ENCODE measurements at regions not wholly inside any gene's neighbourhood (a gene's known extent, or its start where the extent isn't known, plus 50 kb on each side); places are given as distances from the start of the nearest gene placed in this dataset.

GRCh38 chr16:20259541-20259940, 67.8 kb downstream of the GP2 start:
- H3K27ac ChIP-seq (ENCODE audit: low read depth, low read length) = no peak overlapping the region
- TF ChIP-seq, protein P1, sequence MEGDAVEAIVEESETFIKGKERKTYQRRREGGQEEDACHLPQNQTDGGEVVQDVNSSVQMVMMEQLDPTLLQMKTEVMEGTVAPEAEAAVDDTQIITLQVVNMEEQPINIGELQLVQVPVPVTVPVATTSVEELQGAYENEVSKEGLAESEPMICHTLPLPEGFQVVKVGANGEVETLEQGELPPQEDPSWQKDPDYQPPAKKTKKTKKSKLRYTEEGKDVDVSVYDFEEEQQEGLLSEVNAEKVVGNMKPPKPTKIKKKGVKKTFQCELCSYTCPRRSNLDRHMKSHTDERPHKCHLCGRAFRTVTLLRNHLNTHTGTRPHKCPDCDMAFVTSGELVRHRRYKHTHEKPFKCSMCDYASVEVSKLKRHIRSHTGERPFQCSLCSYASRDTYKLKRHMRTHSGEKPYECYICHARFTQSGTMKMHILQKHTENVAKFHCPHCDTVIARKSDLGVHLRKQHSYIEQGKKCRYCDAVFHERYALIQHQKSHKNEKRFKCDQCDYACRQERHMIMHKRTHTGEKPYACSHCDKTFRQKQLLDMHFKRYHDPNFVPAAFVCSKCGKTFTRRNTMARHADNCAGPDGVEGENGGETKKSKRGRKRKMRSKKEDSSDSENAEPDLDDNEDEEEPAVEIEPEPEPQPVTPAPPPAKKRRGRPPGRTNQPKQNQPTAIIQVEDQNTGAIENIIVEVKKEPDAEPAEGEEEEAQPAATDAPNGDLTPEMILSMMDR (IDR thresholded peaks at IDR 0.05; ENCODE audit: low read depth, low read length) = no peak
- POLR2A ChIA-PET = no interaction called here

GRCh38 chr16:20257234-20257633, 70.1 kb downstream of the GP2 start:
- DNase-seq (ENCODE audit: low read depth, low spot score) = no peak
- TF ChIP-seq, protein P1 (IDR thresholded peaks at IDR 0.05; ENCODE audit: low read depth, low read length) = no peak
- ChIA-PET POLR2A (no interaction called here), CTCF (no interaction called here)
- Histone ChIP-seq H3K27ac (ENCODE audit: low read depth, low read length) (no peak overlapping the region), H3K27me3 (ENCODE audit: control insufficient read depth, insufficient read depth, low read length) (no peaks in the 10 kb centered on the region), H3K9me3 (ENCODE audit: control insufficient read depth, insufficient read depth, low read length) (peaks cover 35% of the 10 kb centered on the region; the same call in 1 of the 2 replicates), H3K4me3 (ENCODE audit: low read depth, low read length) (no peak overlapping the region)

More at GRCh38 chr16:20259541-20259940, 67.8 kb downstream of the GP2 start:
- H3K9me3 ChIP-seq (ENCODE audit: control insufficient read depth, insufficient read depth, low read length) = peaks cover 40% of the 10 kb centered on the region; the same call in 1 of the 2 replicates
- DNase-seq (ENCODE audit: low read depth, low spot score) = no peak
- no peak overlapping the region for H3K4me3 ChIP-seq (ENCODE audit: low read depth, low read length)
- CTCF ChIA-PET = no interaction called here
- H3K27me3 ChIP-seq (ENCODE audit: control insufficient read depth, insufficient read depth, low read length) = no peaks in the 10 kb centered on the region

DNA sequence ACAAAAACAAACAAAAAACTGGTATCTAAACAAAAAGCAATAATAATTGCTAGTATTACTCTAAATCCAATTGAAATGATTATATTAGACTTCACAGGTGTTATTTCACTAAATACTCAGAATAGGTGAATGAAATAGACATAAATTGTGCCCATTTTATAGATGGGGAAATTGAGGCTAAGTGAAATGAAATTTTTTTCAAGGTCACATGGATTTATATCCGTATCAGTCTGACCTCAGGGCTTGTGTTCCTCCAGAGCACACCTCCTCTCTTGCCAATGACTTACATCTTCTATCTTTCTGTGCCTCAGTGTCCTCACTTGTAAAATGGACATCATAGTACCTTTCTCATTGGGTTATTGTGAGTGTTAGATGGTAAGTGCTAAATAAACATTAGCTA, 72.3 kb downstream of the GP2 start:
- TF ChIP-seq, protein P1 (IDR thresholded peaks at IDR 0.05; ENCODE audit: low read depth, low read length) = no peak
- ChIA-PET CTCF (no interaction called here), POLR2A (no interaction called here)
- no peak overlapping the region for H3K4me3 ChIP-seq (ENCODE audit: low read depth, low read length)
- H3K27ac ChIP-seq (ENCODE audit: low read depth, low read length) = no peak overlapping the region
- DNase-seq (ENCODE audit: low read depth, low spot score) = no peak
- no peaks in the 10 kb centered on the region for H3K27me3 ChIP-seq (ENCODE audit: control insufficient read depth, insufficient read depth, low read length)
- peaks cover 14% of the 10 kb centered on the region; the same call in 1 of the 2 replicates for H3K9me3 ChIP-seq (ENCODE audit: control insufficient read depth, insufficient read depth, low read length)

- peaks cover 13% of the 10 kb centered on the region; the same call in 1 of the 2 replicates for H3K9me3 ChIP-seq (ENCODE audit: control insufficient read depth, insufficient read depth, low read length)
- no peak overlapping the region for H3K4me3 ChIP-seq (ENCODE audit: low read depth, low read length)
- ChIA-PET POLR2A (no interaction called here), CTCF (no interaction called here)
- TF ChIP-seq, protein P1 (IDR thresholded peaks at IDR 0.05; ENCODE audit: low read depth, low read length) = no peak
- H3K27me3 ChIP-seq (ENCODE audit: control insufficient read depth, insufficient read depth, low read length) = no peaks in the 10 kb centered on the region
- H3K27ac ChIP-seq (ENCODE audit: low read depth, low read length) = no peak overlapping the region
- no peak for DNase-seq (ENCODE audit: low read depth, low spot score)
Observed at GRCh38 chr16:20253825-20254224, 73.5 kb downstream of the GP2 start.

DNA sequence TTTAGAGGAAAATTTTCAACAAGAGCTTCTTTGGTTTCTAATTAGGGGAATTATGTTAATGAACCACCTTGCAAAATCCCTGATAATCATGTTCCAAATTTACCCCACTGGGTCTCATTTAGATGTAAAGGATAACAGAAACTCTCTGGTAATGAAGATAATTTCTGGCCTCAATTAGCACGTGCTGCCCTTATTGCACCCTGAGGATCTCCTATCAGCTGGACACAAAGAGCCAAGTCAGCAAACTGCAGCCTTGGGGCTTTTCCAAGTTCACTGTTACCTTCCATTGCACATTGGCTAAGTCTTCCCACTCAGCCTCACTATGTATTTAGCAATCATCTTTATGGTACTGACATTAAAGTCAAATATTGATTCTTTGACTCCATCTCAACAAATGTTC, 78.1 kb downstream of the GP2 start:
- Histone ChIP-seq H3K9me3 (ENCODE audit: control insufficient read depth, insufficient read depth, low read length) (peaks cover 4% of the 10 kb centered on the region), H3K4me3 (ENCODE audit: low read depth, low read length) (no peak overlapping the region), H3K27me3 (ENCODE audit: control insufficient read depth, insufficient read depth, low read length) (no peaks in the 10 kb centered on the region), H3K27ac (ENCODE audit: low read depth, low read length) (no peak overlapping the region)
- ChIA-PET POLR2A (no interaction called here), CTCF (interaction anchor here (0.6 kb wide), 1 partner anchor 36 kb away, joined by 3 read pairs; no protein-coding TSS in a partner anchor)
- TF ChIP-seq, protein P1 (IDR thresholded peaks at IDR 0.05; ENCODE audit: low read depth, low read length) = no peak
- DNase-seq (ENCODE audit: low read depth, low spot score) = no peak

Data from AG04450 (cell line).